ENCODE measurements at regions not wholly inside any gene's neighbourhood (a gene's known extent, or its start where the extent isn't known, plus 50 kb on each side); places are given as distances from the start of the nearest gene placed in this dataset.

GRCh38 chr3:174423936-174424335 is 435.2 kb upstream of the NAALADL2 start:
- TF ChIP-seq, protein P1, sequence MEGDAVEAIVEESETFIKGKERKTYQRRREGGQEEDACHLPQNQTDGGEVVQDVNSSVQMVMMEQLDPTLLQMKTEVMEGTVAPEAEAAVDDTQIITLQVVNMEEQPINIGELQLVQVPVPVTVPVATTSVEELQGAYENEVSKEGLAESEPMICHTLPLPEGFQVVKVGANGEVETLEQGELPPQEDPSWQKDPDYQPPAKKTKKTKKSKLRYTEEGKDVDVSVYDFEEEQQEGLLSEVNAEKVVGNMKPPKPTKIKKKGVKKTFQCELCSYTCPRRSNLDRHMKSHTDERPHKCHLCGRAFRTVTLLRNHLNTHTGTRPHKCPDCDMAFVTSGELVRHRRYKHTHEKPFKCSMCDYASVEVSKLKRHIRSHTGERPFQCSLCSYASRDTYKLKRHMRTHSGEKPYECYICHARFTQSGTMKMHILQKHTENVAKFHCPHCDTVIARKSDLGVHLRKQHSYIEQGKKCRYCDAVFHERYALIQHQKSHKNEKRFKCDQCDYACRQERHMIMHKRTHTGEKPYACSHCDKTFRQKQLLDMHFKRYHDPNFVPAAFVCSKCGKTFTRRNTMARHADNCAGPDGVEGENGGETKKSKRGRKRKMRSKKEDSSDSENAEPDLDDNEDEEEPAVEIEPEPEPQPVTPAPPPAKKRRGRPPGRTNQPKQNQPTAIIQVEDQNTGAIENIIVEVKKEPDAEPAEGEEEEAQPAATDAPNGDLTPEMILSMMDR (IDR thresholded peaks at IDR 0.05), result no peak
- no peak for TF ChIP-seq POLR2A (IDR thresholded peaks at IDR 0.05)

Data from esophagus squamous epithelium (tissue), 4 donors.